ENCODE measurements at regions not wholly inside any gene's neighbourhood (a gene's known extent, or its start where the extent isn't known, plus 50 kb on each side); places are given as distances from the start of the nearest gene placed in this dataset.
"Not testable (repeated sequence)": the region's sequence is repeated elsewhere in the genome, so short reads cannot be mapped to it uniquely, and the experiment has no call there.

DNA sequence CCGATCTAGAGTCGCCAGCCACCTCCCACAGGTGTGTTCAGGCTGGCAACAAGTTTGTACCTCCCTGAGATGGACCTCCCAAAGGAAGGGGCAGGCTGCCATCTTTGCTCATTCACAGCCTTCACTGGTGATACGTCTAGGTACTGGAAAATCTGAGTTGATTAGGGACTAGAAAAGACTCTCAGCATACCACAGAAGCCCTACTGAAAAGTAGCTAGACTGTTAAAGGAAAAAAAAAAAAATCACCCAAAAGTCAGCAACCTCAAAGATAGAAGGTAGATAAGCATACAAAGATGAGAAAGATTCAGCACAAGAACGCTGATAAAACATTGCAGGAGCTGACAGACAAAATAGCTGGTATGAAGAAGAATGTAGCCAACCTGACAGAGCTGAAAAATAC lies 128.6 kb upstream of the WDR75 start:
- ATAC-seq (ENCODE audit: low read depth) = no peak
- no peaks in the 10 kb centered on the region for H3K36me3 ChIP-seq (ENCODE audit: low read depth)
- TF ChIP-seq, protein P1, sequence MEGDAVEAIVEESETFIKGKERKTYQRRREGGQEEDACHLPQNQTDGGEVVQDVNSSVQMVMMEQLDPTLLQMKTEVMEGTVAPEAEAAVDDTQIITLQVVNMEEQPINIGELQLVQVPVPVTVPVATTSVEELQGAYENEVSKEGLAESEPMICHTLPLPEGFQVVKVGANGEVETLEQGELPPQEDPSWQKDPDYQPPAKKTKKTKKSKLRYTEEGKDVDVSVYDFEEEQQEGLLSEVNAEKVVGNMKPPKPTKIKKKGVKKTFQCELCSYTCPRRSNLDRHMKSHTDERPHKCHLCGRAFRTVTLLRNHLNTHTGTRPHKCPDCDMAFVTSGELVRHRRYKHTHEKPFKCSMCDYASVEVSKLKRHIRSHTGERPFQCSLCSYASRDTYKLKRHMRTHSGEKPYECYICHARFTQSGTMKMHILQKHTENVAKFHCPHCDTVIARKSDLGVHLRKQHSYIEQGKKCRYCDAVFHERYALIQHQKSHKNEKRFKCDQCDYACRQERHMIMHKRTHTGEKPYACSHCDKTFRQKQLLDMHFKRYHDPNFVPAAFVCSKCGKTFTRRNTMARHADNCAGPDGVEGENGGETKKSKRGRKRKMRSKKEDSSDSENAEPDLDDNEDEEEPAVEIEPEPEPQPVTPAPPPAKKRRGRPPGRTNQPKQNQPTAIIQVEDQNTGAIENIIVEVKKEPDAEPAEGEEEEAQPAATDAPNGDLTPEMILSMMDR (IDR thresholded peaks at IDR 0.05; ENCODE audit: poor library complexity, severe bottlenecking) = no peak

DNA sequence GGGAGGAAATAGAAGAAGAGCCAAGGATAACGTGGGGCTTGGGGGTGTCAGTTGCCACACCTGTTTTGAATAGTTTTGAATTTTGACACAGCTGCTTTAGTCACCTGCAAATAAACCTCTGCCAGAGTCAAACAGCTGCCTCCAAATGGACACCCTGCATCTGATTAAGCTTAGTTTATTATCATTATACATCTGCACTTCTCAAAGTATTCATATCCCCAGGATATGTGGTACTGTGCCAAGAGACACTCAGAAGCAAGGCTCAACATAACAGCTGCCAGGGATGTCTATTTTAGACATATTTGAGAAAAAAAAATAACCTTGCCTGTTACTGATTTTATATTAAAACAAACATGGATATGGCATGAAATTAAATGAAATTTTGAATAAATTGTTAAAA lies 122.5 kb upstream of the WDR75 start:
- Histone ChIP-seq H3K9me3 (ENCODE audit: severe bottlenecking) (no peaks in the 10 kb centered on the region), H3K27ac (ENCODE audit: poor library complexity, severe bottlenecking) (no peak overlapping the region), H3K36me3 (ENCODE audit: low read depth) (no peaks in the 10 kb centered on the region), H3K27me3 (ENCODE audit: insufficient read depth, poor library complexity, severe bottlenecking) (no peaks in the 10 kb centered on the region), H3K4me1 (ENCODE audit: insufficient read depth, poor library complexity, severe bottlenecking) (no peaks in the 10 kb centered on the region), H3K4me3 (ENCODE audit: severe bottlenecking) (no peak overlapping the region)
- no peak for ATAC-seq (ENCODE audit: low read depth)
- DNase-seq (ENCODE audit: low spot score) = no peak
- TF ChIP-seq, protein P1 (IDR thresholded peaks at IDR 0.05; ENCODE audit: poor library complexity, severe bottlenecking) = no peak

More for the DNA sequence above, 128.6 kb upstream of the WDR75 start:
- no peak overlapping the region for H3K4me3 ChIP-seq (ENCODE audit: severe bottlenecking)
- H3K9me3 ChIP-seq (ENCODE audit: severe bottlenecking) = no peaks in the 10 kb centered on the region
- H3K27me3 ChIP-seq (ENCODE audit: insufficient read depth, poor library complexity, severe bottlenecking) = no peaks in the 10 kb centered on the region
- no peak overlapping the region for H3K27ac ChIP-seq (ENCODE audit: poor library complexity, severe bottlenecking)
- no peaks in the 10 kb centered on the region for H3K4me1 ChIP-seq (ENCODE audit: insufficient read depth, poor library complexity, severe bottlenecking)
- DNase-seq (ENCODE audit: low spot score) = no peak

DNA sequence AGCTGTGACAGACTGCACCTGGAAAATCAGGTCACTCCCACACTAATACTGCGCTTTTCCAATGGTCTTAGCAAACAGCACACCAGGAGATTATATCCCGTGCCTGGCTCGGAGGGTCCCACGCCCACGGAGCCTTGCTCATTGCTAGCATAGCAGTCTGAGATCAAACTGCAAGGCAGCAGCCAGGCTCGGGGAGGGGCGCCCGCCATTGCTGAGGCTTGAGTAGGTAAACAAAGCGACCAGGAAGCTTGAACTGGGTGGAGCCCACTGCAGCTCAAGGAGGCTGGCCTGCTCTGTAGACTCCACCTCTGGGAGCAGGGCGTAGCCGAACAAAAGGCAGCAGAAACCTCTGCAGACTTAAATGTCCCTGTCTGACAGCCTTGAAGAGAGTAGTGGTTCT lies 121.8 kb upstream of the WDR75 start:
- not testable (repeated sequence) for DNase-seq (ENCODE audit: low spot score); H3K4me1 ChIP-seq (ENCODE audit: insufficient read depth, poor library complexity, severe bottlenecking); ATAC-seq (ENCODE audit: low read depth); H3K9me3 ChIP-seq (ENCODE audit: severe bottlenecking); H3K27me3 ChIP-seq (ENCODE audit: insufficient read depth, poor library complexity, severe bottlenecking); H3K4me3 ChIP-seq (ENCODE audit: severe bottlenecking); H3K27ac ChIP-seq (ENCODE audit: poor library complexity, severe bottlenecking); H3K36me3 ChIP-seq (ENCODE audit: low read depth)

DNA sequence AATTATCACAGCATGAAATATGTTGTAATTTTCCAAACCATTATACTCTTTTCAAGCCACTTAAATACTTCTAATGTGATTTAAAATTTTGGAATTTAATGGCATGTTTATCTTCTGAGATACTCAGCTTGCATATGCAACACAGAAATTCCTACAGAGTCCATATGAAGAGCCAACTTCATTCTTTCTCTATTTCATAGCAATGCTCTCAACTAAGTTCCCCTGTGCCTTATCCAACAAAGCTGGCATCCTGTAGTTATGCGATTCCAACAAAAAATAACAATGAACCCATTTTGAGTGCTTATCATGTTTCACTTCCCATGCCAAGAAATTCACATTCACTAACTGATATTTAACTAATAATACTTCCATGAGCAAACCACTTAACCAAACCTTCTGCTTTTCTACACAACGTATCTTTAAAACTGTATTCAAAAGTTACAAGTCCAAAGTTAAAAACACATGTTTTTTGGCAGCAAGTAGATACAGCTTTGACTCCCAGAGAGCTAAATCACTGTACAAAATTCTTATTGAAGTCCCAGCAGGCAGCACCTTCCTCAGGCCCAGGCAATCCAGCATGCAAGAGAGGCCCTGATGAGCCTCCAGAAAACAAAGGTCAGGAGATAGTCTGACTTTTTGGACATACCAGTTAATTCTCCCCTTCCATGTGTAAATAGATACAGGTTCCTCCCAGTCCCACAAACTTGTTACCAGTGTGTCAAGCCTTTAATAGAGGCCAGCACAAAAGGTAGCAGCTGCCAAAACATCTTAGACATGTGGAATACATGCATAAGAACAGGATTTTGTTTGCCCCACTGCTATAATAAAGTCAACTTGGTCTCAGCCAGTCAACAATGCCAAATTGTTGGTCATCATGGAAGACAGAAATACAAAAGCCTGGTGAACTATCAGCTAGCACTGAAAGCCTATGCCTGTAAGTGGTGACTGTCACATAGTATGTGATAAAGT lies 113.1 kb upstream of the WDR75 start:
- DNase-seq (ENCODE audit: low spot score) (no peak), ATAC-seq (ENCODE audit: low read depth) (no peak)
- TF ChIP-seq, protein P1 (IDR thresholded peaks at IDR 0.05; ENCODE audit: poor library complexity, severe bottlenecking) = no peak
- Histone ChIP-seq H3K27me3 (ENCODE audit: insufficient read depth, poor library complexity, severe bottlenecking) (no peaks in the 10 kb centered on the region), H3K27ac (ENCODE audit: poor library complexity, severe bottlenecking) (no peak overlapping the region), H3K4me3 (ENCODE audit: severe bottlenecking) (no peak overlapping the region), H3K4me1 (ENCODE audit: insufficient read depth, poor library complexity, severe bottlenecking) (no peaks in the 10 kb centered on the region), H3K9me3 (ENCODE audit: severe bottlenecking) (no peaks in the 10 kb centered on the region), H3K36me3 (ENCODE audit: low read depth) (no peaks in the 10 kb centered on the region)

DNA sequence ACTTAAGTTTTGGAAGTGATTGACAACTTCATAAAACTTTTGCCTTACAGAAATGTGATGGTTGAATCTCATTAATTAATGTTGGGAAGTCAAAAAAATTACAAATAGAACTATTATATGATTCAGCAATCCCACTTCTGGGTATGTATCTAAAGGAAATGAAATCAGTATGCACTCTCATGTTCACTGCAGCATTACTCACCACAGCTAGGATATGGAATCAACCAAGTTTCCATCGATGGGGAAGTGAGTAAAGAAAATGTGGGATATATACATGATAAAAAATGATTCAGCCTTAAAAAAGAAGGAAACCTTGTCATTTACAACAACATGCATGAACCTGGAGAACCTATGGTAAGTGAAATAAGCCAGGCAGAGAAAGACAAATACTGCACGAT lies 112.4 kb upstream of the WDR75 start:
- Histone ChIP-seq H3K27ac (ENCODE audit: poor library complexity, severe bottlenecking) (no peak overlapping the region), H3K9me3 (ENCODE audit: severe bottlenecking) (no peaks in the 10 kb centered on the region), H3K4me3 (ENCODE audit: severe bottlenecking) (no peak overlapping the region), H3K36me3 (ENCODE audit: low read depth) (no peaks in the 10 kb centered on the region), H3K4me1 (ENCODE audit: insufficient read depth, poor library complexity, severe bottlenecking) (no peaks in the 10 kb centered on the region), H3K27me3 (ENCODE audit: insufficient read depth, poor library complexity, severe bottlenecking) (no peaks in the 10 kb centered on the region)
- DNase-seq (ENCODE audit: low spot score) = no peak
- no peak for ATAC-seq (ENCODE audit: low read depth)
- TF ChIP-seq, protein P1 (IDR thresholded peaks at IDR 0.05; ENCODE audit: poor library complexity, severe bottlenecking) = no peak

Data from RWPE2 (cell line).